ENCODE measurements at regions not wholly inside any gene's neighbourhood (a gene's known extent, or its start where the extent isn't known, plus 50 kb on each side); places are given as distances from the start of the nearest gene placed in this dataset.

DNA sequence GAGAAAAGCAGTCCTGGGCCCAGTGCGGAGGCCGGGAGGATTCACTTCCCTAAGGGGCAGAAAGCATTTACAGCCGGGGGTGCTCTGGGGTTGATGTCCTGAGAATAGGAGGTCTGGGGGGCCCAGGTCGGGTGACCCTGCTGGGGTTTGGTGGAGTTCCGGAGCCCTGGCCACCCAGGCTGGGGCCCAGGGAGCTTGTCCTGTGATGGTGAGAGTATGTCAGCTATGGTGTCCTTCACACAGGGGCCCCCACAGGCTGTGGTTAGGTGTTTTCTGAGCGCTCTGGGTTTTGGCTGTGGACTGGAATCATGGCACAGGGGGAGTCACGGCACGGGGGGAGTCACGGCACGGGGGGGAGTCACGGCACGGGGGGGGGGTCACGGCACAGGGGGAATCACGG is 54.5 kb upstream of the TMEM18 start:
- in situ Hi-C loops (cut with HindIII; ENCODE audit: extremely low pct_ligation_motif_present, low pct_unique_long_range_greater_than_20kb): no loop called here
- FAIRE-seq: no peak
- ChIA-PET CTCF (ENCODE audit: low intra/inter-chr PET ratio, low total read pairs) (no interaction called here), POLR2A (no interaction called here)
- BruUV-seq (replicated peaks): no TSS peak
- TF ChIP-seq ARNTL (CRISPR knock-in tag; IDR thresholded peaks at IDR 0.05): no peak
- TF ChIP-seq ZNF879 (CRISPR knock-in tag; IDR thresholded peaks at IDR 0.05): no peak
- TF ChIP-seq ZNF598 (CRISPR knock-in tag; IDR thresholded peaks at IDR 0.05; ENCODE audit: borderline replicate concordance): no peak
- TF ChIP-seq ZBTB49 (CRISPR knock-in tag; IDR thresholded peaks at IDR 0.05; ENCODE audit: borderline replicate concordance): no peak
- no peak for TF ChIP-seq ZNF331 (CRISPR knock-in tag; IDR thresholded peaks at IDR 0.05)
- no peak for TF ChIP-seq ZNF33A (CRISPR knock-in tag; IDR thresholded peaks at IDR 0.05; ENCODE audit: borderline replicate concordance)
- no peak for TF ChIP-seq ZBTB38 (CRISPR knock-in tag; IDR thresholded peaks at IDR 0.05)
- no peak for TF ChIP-seq TP53 (CRISPR knock-in tag; conservative IDR thresholded peaks at IDR 0.05)
- Histone ChIP-seq H3K36me3 (replicated peaks in 1 of 2; ENCODE audit: control insufficient read depth in 1 of 2, insufficient read depth in 2 of 2, low read length in 2 of 2) (no peaks in the 10 kb centered on the region), H3K79me2 (ENCODE audit: insufficient read depth, low read length) (no peaks in the 10 kb centered on the region), H3K4me2 (ENCODE audit: low read depth, low read length) (no peak overlapping the region), H3K27ac (ENCODE audit: extremely low read length, insufficient read depth, low read length) (no peak overlapping the region), H2AFZ (ENCODE audit: low read length) (no peak overlapping the region), H3K9ac (ENCODE audit: insufficient read depth, low read depth, low read length) (no peak overlapping the region), H3K4me1 (ENCODE audit: insufficient read depth, low read length) (no peaks in the 10 kb centered on the region), H3K27me3 (ENCODE audit: control insufficient read depth in 1 of 2, insufficient read depth in 2 of 2, low read length in 2 of 2) (peaks cover 3% of the 10 kb centered on the region in 2 experiments; a peak in 1 of 5 replicates), H3K4me3 (replicated peaks in 1 of 3; ENCODE audit: insufficient read depth in 1 of 3, low read depth in 2 of 3, low read length in 3 of 3) (no peak overlapping the region), H4K20me1 (ENCODE audit: insufficient read depth, low read length) (no peaks in the 10 kb centered on the region; the same call in 1 of the 2 replicates), H3K9me3 (ENCODE audit: low read length) (no peaks in the 10 kb centered on the region)
- peak; percentile 39; the same call in 2 of the 3 replicates for ATAC-seq
- 29% methylated on average over 14 of the region's 14 CpGs for WGBS (ENCODE audit: low lambda C conversion rate)
- DNase-seq (ENCODE audit: low spot score): no peak
- intact Hi-C loops (cut with micrococcal nuclease; ENCODE audit: unreplicated experiment): no loop called here
